Ishikawa (cell line): ENCODE measurements at regions not wholly inside any gene's neighbourhood (a gene's known extent, or its start where the extent isn't known, plus 50 kb on each side); places are given as distances from the start of the nearest gene placed in this dataset.

ENCODE experiments used
- CEBPB ChIP-seq: IDR thresholded peaks from 2 replicates; pipeline ENCODE4 v1.6.1; 2012
- CREB1 ChIP-seq: IDR thresholded peaks from 2 replicates; pipeline ENCODE4 v1.6.1; 2012; ENCODE audit warnings: low read depth
- EGR1 ChIP-seq: IDR thresholded peaks from 2 replicates; pipeline ENCODE4 v1.6.1; 2012
- EP300 ChIP-seq: IDR thresholded peaks from 2 replicates; pipeline ENCODE4 v1.6.1; 2012; ENCODE audit warnings: borderline replicate concordance
- FOXM1 ChIP-seq: IDR thresholded peaks from 2 replicates; pipeline ENCODE4 v1.6.1; 2012; ENCODE audit warnings: low read depth, borderline replicate concordance
- MAX ChIP-seq: IDR thresholded peaks from 2 replicates; pipeline ENCODE4 v1.6.1; 2012
- NFIC ChIP-seq: IDR thresholded peaks from 2 replicates; pipeline ENCODE4 v1.6.1; 2012
- RAD21 ChIP-seq: IDR thresholded peaks from 2 replicates; pipeline ENCODE4 v1.6.1; 2012; ENCODE audit warnings: low read depth
- REST ChIP-seq: IDR thresholded peaks from 2 replicates; pipeline ENCODE4 v1.6.1; 2012; ENCODE audit warnings: low read depth, mild to moderate bottlenecking
- TAF1 ChIP-seq: IDR thresholded peaks from 2 replicates; pipeline ENCODE4 v1.6.1; 2012; ENCODE audit warnings: low read depth, mild to moderate bottlenecking
- TCF12 ChIP-seq: IDR thresholded peaks from 2 replicates; pipeline ENCODE4 v1.6.1; 2012; ENCODE audit warnings: low read depth
- TEAD4 ChIP-seq: IDR thresholded peaks from 2 replicates; pipeline ENCODE4 v1.6.1; 2012
- USF1 ChIP-seq: IDR thresholded peaks from 2 replicates; pipeline ENCODE4 v1.6.1; 2012
- YY1 ChIP-seq: IDR thresholded peaks from 2 replicates; pipeline ENCODE4 v1.6.1; 2012; ENCODE audit warnings: low read depth
- ZBTB7A ChIP-seq: IDR thresholded peaks from 2 replicates; pipeline ENCODE4 v1.6.1; 2012; ENCODE audit warnings: low read depth

- no peak for TF ChIP-seq MAX
- TF ChIP-seq TAF1, result no peak
- no peak for TF ChIP-seq YY1
- TF ChIP-seq NFIC, result no peak
- no peak for TF ChIP-seq ZBTB7A
- no peak for TF ChIP-seq EP300
- TF ChIP-seq FOXM1, result no peak
- no peak for TF ChIP-seq TEAD4
- TF ChIP-seq USF1, result no peak
- no peak for TF ChIP-seq RAD21
- no peak for TF ChIP-seq TCF12
- TF ChIP-seq REST, result no peak
- no peak for TF ChIP-seq EGR1
- no peak for TF ChIP-seq CEBPB
- TF ChIP-seq CREB1, result no peak
Measured at GRCh38 chr3:152192050-152192449, 76.7 kb upstream of the MBNL1 start.

GRCh38 chr3:152192936-152193672 is 75.6 kb upstream of the MBNL1 start:
- TF ChIP-seq NFIC (no peak), CREB1 (no peak), MAX (no peak), REST (no peak), TCF12 (no peak), CEBPB (no peak), USF1 (no peak), TEAD4 (no peak), ZBTB7A (no peak), RAD21 (no peak), EGR1 (no peak), EP300 (no peak), YY1 (no peak), FOXM1 (no peak), TAF1 (no peak)

GRCh38 chr3:152193673-152194267 is 75.0 kb upstream of the MBNL1 start:
- TF ChIP-seq USF1 (no peak), TAF1 (no peak), CREB1 (no peak), RAD21 (no peak), REST (no peak), EP300 (no peak), TEAD4 (no peak), ZBTB7A (no peak)

GRCh38 chr3:152195206-152195605 is 73.5 kb upstream of the MBNL1 start:
- TF ChIP-seq TAF1 (no peak), TCF12 (no peak), YY1 (no peak), TEAD4 (no peak), EP300 (no peak), RAD21 (no peak)
